ENCODE measurements at regions not wholly inside any gene's neighbourhood (a gene's known extent, or its start where the extent isn't known, plus 50 kb on each side); places are given as distances from the start of the nearest gene placed in this dataset.
"Not testable (repeated sequence)": the region's sequence is repeated elsewhere in the genome, so short reads cannot be mapped to it uniquely, and the experiment has no call there.

DNA sequence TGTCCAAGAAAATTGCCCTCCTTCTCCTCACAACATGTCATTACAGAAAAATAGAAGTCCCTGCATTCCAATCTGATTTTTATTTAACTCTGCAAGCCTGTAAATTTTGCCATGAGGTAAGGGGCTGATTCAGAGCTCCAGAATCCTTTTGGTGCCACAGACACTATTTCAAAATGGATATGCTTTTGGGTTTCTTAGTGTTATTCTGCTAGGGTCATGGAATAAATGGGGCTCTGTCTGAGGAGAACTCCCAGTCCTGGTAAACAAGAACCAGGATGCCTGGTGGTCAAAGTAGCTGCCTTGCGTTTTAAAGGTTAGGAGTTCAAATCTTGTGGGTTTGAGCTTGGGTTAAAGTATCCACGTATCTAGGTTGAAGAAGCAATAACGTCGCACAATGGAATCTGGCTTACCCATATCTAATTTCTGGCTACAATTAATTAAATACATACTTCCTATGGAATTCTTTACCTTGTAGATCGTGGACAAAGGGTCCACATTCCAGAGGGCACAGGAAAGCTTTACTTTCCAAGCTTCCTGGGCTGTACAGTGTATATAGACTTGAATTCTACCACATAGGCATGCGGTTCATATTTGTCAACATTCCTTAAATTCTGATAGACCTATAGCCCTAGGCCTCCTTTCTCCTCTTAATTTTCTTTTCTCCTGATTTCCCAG, 98.0 kb upstream of the CDC42BPA start:
- Histone ChIP-seq H2AFZ (ENCODE audit: low read length, unreplicated experiment) (no peak overlapping the region), H3K36me3 (ENCODE audit: insufficient read depth, low read length) (no peaks in the 10 kb centered on the region), H3K27ac (ENCODE audit: low read depth, low read length) (no peak overlapping the region), H3K79me2 (ENCODE audit: control insufficient read depth, insufficient read depth, low read length, unreplicated experiment) (no peaks in the 10 kb centered on the region), H3K4me1 (ENCODE audit: control insufficient read depth, insufficient read depth, low read length, unreplicated experiment) (no peaks in the 10 kb centered on the region), H3K27me3 (ENCODE audit: insufficient read depth, low read length) (no peaks in the 10 kb centered on the region), H3K4me3 (ENCODE audit: low read depth, low read length) (no peak overlapping the region)

DNA sequence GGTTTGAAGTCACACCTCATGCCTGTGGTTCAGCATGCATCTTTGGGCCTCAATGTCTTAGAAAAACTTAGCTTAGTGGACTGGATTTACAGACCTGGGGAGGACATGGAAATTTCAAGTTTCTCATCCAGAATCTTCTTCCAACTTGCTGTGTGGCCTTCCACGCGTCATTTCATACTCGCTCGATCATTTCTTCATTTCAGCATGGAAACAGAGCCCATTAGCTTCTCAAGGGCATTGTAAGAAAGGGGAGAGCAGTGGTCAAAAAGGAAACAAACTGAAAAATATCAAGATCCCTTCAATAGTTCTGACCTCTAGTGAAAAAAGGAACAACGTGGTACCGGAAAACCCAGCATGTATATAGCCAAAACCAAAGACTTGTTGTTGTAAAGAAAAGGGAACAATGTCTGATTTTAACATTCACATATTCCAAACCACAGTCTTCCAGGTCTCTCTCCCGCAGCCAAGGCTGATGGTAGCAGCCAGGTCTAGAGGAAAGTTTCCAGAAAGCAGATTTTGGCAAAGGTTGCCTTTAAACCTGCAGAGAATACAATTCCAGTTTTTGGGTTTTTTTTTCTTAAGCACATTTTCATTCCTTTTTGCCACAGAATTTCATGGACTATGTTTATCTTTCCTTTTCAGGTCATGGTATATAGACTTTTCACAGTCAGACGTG, 97.0 kb upstream of the CDC42BPA start:
- H3K4me3 ChIP-seq (ENCODE audit: low read depth, low read length), result no peak overlapping the region
- H3K27ac ChIP-seq (ENCODE audit: low read depth, low read length), result no peak overlapping the region
- peaks cover 8% of the 10 kb centered on the region for H3K27me3 ChIP-seq (ENCODE audit: insufficient read depth, low read length)
- no peaks in the 10 kb centered on the region for H3K36me3 ChIP-seq (ENCODE audit: insufficient read depth, low read length)
- H2AFZ ChIP-seq (ENCODE audit: low read length, unreplicated experiment), result no peak overlapping the region
- no peaks in the 10 kb centered on the region for H3K79me2 ChIP-seq (ENCODE audit: control insufficient read depth, insufficient read depth, low read length, unreplicated experiment)
- no peaks in the 10 kb centered on the region for H3K4me1 ChIP-seq (ENCODE audit: control insufficient read depth, insufficient read depth, low read length, unreplicated experiment)

DNA sequence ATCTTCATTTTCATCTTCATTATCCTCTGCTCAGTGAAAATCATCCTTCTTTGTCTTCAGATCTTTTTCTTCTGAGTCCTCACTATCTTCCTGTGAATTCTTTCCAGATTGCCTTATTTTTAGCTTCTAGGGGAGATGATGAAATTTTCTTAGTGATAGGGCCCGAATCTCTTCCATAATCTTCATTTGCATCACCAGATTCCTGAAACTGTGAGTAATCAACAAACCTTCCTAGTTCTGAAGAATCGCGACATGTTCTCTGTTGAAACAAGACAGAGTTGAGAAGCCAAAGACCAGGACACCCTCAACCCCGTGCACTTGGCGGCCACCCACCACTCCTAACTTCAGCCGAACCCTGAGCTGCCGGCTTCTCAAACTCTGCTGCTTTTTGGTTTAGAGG, 92.8 kb upstream of the CDC42BPA start:
- H3K27me3 ChIP-seq (ENCODE audit: insufficient read depth, low read length), result peaks cover 21% of the 10 kb centered on the region
- H3K36me3 ChIP-seq (ENCODE audit: insufficient read depth, low read length), result no peaks in the 10 kb centered on the region
- no peak overlapping the region for H3K4me3 ChIP-seq (ENCODE audit: low read depth, low read length)
- H3K79me2 ChIP-seq (ENCODE audit: control insufficient read depth, insufficient read depth, low read length, unreplicated experiment), result no peaks in the 10 kb centered on the region
- no peaks in the 10 kb centered on the region for H3K4me1 ChIP-seq (ENCODE audit: control insufficient read depth, insufficient read depth, low read length, unreplicated experiment)
- H2AFZ ChIP-seq (ENCODE audit: low read length, unreplicated experiment), result no peak overlapping the region
- no peak overlapping the region for H3K27ac ChIP-seq (ENCODE audit: low read depth, low read length)

DNA sequence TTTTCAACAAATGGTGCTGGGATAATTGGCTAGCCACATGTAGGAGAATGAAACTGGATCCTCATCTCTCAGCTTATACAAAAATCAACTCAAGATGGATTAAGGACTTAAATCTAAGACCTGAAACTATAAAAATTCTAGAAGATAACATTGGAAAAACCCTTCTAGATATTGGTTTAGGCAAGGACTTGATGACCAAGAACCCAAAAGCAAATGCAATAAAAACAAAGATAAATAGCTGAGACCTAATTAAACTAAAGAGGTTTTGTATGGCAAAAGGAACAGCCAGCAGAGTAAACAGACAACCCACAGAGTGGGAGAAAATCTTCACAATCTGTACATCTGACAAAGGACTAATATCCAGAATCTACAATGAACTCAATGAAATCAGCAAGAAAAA, 88.0 kb upstream of the CDC42BPA start:
- not testable (repeated sequence) for H2AFZ ChIP-seq (ENCODE audit: low read length, unreplicated experiment); H3K36me3 ChIP-seq (ENCODE audit: insufficient read depth, low read length); H3K4me1 ChIP-seq (ENCODE audit: control insufficient read depth, insufficient read depth, low read length, unreplicated experiment); H3K27ac ChIP-seq (ENCODE audit: low read depth, low read length); H3K79me2 ChIP-seq (ENCODE audit: control insufficient read depth, insufficient read depth, low read length, unreplicated experiment); H3K4me3 ChIP-seq (ENCODE audit: low read depth, low read length)
- H3K27me3 ChIP-seq (ENCODE audit: insufficient read depth, low read length), result peaks cover 21% of the 10 kb centered on the region

DNA sequence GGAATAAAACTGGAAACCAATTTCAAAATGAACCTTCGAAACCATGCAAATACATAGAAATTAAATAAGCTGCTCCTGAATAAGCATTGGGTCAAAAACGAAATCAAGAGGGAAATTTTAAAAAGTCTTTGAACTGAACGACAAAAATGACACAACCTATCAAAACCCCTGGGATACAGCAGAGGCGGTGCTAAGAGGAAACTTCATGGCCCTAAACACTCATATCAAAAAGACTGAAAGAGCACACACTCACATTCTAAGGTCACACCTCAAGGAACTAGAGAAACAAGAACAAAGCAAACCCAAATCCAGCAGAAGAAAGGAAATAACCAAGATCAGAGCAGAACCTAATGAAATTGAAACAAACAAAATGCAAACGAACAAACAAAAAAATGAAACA, 85.2 kb upstream of the CDC42BPA start:
- Histone ChIP-seq H2AFZ (ENCODE audit: low read length, unreplicated experiment) (no peak overlapping the region), H3K27ac (ENCODE audit: low read depth, low read length) (no peak overlapping the region), H3K4me3 (ENCODE audit: low read depth, low read length) (no peak overlapping the region), H3K79me2 (ENCODE audit: control insufficient read depth, insufficient read depth, low read length, unreplicated experiment) (no peaks in the 10 kb centered on the region), H3K36me3 (ENCODE audit: insufficient read depth, low read length) (no peaks in the 10 kb centered on the region), H3K27me3 (ENCODE audit: insufficient read depth, low read length) (peaks cover 9% of the 10 kb centered on the region; the same call in 1 of the 2 replicates), H3K4me1 (ENCODE audit: control insufficient read depth, insufficient read depth, low read length, unreplicated experiment) (no peaks in the 10 kb centered on the region)

DNA sequence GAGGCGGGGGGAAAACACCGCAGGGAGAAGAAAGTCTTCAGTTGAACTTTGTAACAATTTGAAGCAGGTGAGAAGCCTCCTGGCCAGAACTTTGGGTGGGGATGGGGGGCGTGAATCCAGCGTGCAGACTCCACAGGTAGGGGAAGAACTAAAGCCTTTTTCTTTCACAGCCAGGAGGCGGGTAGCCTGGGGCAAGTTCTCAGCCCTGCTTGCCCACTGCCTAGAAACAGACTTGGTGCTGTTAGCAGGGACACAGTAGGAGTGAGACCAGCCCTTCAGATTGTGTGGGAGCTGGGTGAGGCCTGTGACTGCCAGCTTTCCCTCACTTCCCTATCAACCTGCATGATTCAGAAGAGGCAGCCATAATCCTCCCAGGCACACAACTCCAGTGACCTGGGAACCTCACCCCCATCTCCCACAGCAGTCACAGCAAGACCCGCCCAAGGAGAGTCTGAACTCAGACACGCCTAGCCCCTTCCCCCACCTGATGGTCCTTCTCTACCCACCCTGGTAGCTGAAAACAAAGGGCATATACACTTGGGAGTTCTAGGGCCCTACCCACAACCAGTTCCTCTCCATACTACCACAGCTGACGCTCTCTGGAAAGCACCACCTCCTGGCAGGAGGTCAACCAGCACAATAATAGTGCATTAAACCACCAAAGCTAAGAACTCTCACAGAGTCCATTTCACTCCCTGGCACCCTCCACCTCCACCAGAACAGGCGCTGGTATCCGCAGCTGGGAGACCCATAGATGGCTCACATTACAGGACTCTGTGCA, 83.5 kb upstream of the CDC42BPA start:
- Histone ChIP-seq H2AFZ (ENCODE audit: low read length, unreplicated experiment) (no peak overlapping the region), H3K27ac (ENCODE audit: low read depth, low read length) (no peak overlapping the region), H3K79me2 (ENCODE audit: control insufficient read depth, insufficient read depth, low read length, unreplicated experiment) (no peaks in the 10 kb centered on the region), H3K27me3 (ENCODE audit: insufficient read depth, low read length) (no peaks in the 10 kb centered on the region), H3K4me1 (ENCODE audit: control insufficient read depth, insufficient read depth, low read length, unreplicated experiment) (no peaks in the 10 kb centered on the region), H3K4me3 (ENCODE audit: low read depth, low read length) (no peak overlapping the region), H3K36me3 (ENCODE audit: insufficient read depth, low read length) (no peaks in the 10 kb centered on the region)

DNA sequence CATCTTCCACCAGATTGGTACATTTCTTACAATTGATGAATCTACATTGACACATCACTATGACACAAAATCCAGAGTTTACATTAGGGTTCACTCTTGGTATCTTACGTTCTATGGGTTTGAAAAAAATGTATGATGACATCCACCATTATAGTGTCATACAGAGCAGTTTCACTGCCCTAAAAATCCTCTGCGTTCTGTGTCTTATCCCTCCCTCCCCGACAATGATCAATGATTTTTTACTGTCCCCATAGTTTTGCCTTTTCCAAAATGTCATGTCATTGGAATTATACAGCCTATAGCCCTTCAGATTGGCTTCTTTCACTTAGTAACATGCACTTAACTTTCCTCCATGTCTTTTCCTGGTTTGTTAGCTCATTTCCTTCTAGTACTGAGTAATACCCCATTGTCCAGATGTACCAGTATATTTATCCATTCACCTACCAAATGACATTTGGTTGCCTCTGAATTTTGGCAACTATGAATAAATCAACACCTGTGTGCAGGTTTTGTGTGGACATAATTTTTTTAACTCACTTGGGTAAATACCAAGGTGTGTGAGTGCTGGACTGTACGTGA, 80.9 kb upstream of the CDC42BPA start:
- Histone ChIP-seq H3K27me3 (ENCODE audit: insufficient read depth, low read length) (no peaks in the 10 kb centered on the region), H3K4me1 (ENCODE audit: control insufficient read depth, insufficient read depth, low read length, unreplicated experiment) (no peaks in the 10 kb centered on the region), H2AFZ (ENCODE audit: low read length, unreplicated experiment) (no peak overlapping the region), H3K36me3 (ENCODE audit: insufficient read depth, low read length) (no peaks in the 10 kb centered on the region), H3K27ac (ENCODE audit: low read depth, low read length) (no peak overlapping the region), H3K4me3 (ENCODE audit: low read depth, low read length) (no peak overlapping the region), H3K79me2 (ENCODE audit: control insufficient read depth, insufficient read depth, low read length, unreplicated experiment) (no peaks in the 10 kb centered on the region)

DNA sequence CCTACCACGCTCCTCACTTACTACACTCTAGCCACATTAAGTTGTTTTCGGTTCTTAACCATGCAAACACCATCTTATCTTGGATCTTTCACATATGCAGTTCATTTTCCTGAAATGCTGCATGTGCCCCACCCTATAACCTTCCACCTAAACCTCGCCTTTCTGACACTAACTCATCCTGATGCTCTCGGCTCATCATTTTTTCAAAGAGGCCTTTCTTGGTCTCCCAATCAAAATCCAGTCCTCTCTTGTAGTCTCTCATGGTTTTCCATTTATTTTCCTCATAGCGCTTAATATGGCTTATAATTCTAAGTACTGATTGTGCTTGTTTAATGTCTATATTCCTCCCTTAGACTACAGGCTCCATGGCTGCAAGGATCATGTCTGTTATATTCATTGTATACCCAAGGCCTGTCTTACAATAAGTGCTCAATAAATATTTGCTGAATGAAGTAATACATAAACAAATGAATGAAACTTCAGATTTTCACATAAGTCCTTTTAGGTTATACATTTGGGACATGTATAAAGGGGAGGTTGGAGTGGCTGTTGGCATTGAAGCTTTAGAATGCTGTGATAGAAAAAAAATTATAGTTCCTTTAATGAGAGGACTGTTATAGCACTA, 79.2 kb upstream of the CDC42BPA start:
- Histone ChIP-seq H3K36me3 (ENCODE audit: insufficient read depth, low read length) (no peaks in the 10 kb centered on the region), H3K4me1 (ENCODE audit: control insufficient read depth, insufficient read depth, low read length, unreplicated experiment) (no peaks in the 10 kb centered on the region), H3K27ac (ENCODE audit: low read depth, low read length) (no peak overlapping the region), H3K79me2 (ENCODE audit: control insufficient read depth, insufficient read depth, low read length, unreplicated experiment) (no peaks in the 10 kb centered on the region), H3K27me3 (ENCODE audit: insufficient read depth, low read length) (no peaks in the 10 kb centered on the region), H2AFZ (ENCODE audit: low read length, unreplicated experiment) (no peak overlapping the region), H3K4me3 (ENCODE audit: low read depth, low read length) (no peak overlapping the region)

DNA sequence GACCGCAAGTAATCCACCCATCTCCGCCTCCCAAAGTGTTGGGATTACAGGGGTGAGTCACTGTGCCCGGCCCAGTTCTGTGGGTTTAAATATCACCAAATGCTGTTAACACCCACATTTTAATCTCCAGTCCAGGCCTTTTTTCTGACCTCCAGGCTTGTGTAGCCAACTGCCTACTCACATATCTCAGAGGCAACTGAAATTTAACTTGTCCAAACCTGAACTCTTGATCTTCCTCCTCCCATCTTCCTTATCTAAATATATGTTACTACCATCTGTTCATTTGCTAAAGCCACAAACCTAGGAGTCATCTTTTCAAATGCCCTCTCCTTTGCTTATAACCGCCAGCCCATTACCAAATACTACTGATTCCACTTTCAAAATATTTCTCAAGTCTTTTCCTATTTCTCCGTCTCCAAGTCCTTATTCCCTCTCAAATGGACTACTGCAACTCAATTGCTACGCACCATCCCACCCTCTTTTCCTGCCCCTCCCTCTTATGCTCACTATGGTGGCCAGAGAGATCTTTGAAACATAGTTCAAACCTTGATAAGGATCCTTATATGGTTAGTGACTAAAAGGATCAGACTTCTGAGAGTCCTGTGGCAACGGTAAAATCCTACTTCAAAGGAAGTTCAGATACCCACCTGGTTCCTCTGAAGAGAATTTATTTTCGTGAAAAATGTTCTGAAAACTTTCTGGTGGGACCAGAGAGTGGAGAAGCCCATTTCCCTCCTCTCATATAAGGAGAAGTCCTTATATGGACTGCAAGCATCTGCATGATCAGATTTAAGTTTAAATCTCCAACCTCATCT, 78.5 kb upstream of the CDC42BPA start:
- H3K4me1 ChIP-seq (ENCODE audit: control insufficient read depth, insufficient read depth, low read length, unreplicated experiment), result no peaks in the 10 kb centered on the region
- no peaks in the 10 kb centered on the region for H3K79me2 ChIP-seq (ENCODE audit: control insufficient read depth, insufficient read depth, low read length, unreplicated experiment)
- no peaks in the 10 kb centered on the region for H3K36me3 ChIP-seq (ENCODE audit: insufficient read depth, low read length)
- no peak overlapping the region for H2AFZ ChIP-seq (ENCODE audit: low read length, unreplicated experiment)
- H3K27me3 ChIP-seq (ENCODE audit: insufficient read depth, low read length), result no peaks in the 10 kb centered on the region
- no peak overlapping the region for H3K4me3 ChIP-seq (ENCODE audit: low read depth, low read length)
- H3K27ac ChIP-seq (ENCODE audit: low read depth, low read length), result no peak overlapping the region

All from ACC112 (cell line).